ENCODE measurements at regions not wholly inside any gene's neighbourhood (a gene's known extent, or its start where the extent isn't known, plus 50 kb on each side); places are given as distances from the start of the nearest gene placed in this dataset.
"Not testable (repeated sequence)": the region's sequence is repeated elsewhere in the genome, so short reads cannot be mapped to it uniquely, and the experiment has no call there.

DNA sequence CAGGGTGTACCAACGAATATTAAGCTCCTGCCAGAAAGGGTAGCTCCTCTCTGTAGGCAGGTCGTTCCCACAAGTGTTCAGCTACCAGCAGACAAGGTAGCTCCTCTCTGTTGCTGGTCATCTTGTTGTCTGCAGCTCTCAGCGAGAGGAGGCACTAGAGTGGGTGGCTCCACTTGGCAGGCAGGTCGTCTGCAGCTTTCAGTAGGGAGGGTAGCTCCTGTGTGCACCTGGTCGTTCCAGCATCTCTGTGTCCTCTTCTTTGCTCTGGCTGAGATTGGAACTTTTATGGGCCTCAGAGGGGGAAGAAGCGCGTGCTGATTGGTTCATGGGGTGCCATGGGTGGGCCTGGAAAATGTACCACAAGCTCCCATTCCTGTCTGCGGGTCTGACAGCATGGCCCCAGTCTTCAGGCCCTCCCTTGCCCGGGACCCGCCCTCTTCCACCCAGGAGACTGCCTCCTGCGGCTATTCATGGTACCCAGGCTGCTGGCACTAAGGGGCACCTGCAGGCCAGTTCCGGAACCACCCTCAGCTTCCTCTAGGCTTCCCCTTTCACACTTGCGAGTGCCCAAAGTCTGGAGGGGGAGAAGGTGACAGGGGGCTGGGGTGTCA, 63.9 kb upstream of the CACNA2D1 start:
- Mint-ChIP-seq H3K4me1 (peaks cover 0 to 1% (median 0%) of the 10 kb centered on the region in 3 donors), H3K27ac (no peak overlapping the region), H3K36me3 (no peaks in the 10 kb centered on the region), H3K27me3 (no peaks in the 10 kb centered on the region), H3K4me3 (no peak overlapping the region), H3K9me3 (peaks cover 1 to 9% (median 3%) of the 10 kb centered on the region in 3 donors)

DNA sequence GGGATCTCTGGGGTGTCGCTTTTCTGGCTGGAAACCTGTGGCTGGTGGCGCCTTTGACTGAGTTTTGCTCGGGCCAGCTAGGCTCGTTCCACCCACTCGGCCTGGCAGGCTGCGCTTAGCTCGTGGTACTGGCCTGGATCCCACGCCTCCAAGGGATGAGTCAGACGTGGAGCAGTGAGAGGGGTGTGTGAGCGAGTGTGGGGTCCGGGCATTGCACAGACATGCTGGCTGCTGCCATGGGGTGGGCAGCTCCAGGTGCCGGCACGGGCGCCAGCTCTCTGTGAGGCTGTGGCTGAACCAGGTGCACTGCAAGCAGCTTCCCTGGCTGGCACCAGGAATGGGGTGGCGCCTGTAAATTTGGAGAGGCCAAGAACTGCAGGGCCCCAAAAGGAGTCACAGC, 63.1 kb upstream of the CACNA2D1 start:
- Mint-ChIP-seq H3K4me3 (no peak overlapping the region), H3K9me3 (peaks cover 3 to 13% (median 4%) of the 10 kb centered on the region in 3 donors)

DNA sequence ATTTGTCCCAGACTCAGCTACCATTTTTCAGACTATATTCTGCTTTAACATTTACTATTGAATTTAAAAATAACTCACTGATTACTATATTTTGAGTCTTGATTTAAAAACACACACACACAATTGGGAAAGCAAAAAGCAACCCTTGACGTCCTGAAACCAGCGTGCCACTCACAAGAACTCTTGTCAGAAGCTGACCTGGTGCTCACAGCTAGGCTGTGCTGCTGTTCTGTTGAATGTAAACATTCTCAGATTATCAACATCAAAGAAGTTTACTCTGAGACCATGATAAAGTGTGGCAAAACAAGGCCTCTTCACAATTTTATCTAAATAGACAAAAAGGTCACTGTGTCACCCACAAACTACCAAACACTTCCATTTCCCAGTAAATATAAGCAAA, 62.6 kb upstream of the CACNA2D1 start:
- Mint-ChIP-seq H3K27ac (no peak overlapping the region), H3K27me3 (no peaks in the 10 kb centered on the region), H3K36me3 (no peaks in the 10 kb centered on the region), H3K4me1 (peaks cover 0 to 1% (median 0%) of the 10 kb centered on the region in 3 donors), H3K4me3 (no peak overlapping the region), H3K9me3 (peaks cover 3 to 16% (median 4%) of the 10 kb centered on the region in 3 donors)

More for the DNA sequence above, 63.1 kb upstream of the CACNA2D1 start:
- H3K27ac Mint-ChIP-seq, result no peak overlapping the region
- H3K27me3 Mint-ChIP-seq, result no peaks in the 10 kb centered on the region
- no peaks in the 10 kb centered on the region for H3K36me3 Mint-ChIP-seq
- peaks cover 0 to 1% (median 0%) of the 10 kb centered on the region in 3 donors for H3K4me1 Mint-ChIP-seq

DNA sequence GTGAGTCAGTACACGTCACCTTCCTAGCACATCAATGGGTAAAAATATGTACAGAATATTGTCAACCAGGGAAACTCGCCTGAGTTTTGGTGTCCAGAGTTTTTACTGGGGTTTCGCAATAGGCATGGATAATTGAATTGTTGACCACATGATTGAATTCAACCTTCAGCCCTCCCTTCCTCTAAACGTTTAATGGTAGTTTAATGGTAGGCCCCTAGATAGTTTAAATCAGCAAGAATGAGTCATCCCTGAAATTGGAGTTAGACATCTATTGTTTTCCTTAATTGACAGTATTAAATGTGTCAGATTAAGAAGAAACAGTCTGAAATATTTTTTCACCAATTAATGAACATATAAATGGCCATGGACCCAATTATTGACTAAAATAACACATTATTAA, 57.8 kb upstream of the CACNA2D1 start:
- no peak overlapping the region for H3K27ac Mint-ChIP-seq
- H3K9me3 Mint-ChIP-seq, result peaks cover 0 to 20% (median 4%) of the 10 kb centered on the region in 3 donors
- H3K4me1 Mint-ChIP-seq, result no peaks in the 10 kb centered on the region
- H3K27me3 Mint-ChIP-seq, result no peaks in the 10 kb centered on the region
- H3K4me3 Mint-ChIP-seq, result no peak overlapping the region
- H3K36me3 Mint-ChIP-seq, result no peaks in the 10 kb centered on the region

DNA sequence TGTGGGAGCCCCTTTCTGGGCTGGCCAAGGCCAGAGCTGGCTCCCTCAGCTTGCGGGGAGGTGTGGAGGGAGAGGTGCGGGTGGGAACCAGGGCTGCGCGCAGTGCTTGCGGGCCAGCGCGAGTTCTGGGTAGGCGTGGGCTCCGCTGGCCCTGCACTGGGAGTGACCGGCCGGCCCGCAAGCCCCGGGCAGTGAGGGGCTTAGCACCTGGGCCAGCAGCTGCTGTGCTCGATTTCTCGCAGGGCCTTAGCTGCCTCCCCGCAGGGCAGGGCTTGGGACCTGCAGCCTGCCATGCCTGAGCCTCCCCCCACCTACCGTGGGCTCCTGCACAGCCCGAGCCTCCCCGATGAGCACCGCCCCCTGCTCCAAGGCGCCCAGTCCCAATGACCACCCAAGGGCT, 56.0 kb upstream of the CACNA2D1 start:
- not testable (repeated sequence) for H3K27ac Mint-ChIP-seq, H3K4me3 Mint-ChIP-seq, H3K27me3 Mint-ChIP-seq, H3K4me1 Mint-ChIP-seq, H3K36me3 Mint-ChIP-seq
- peaks cover 0 to 17% (median 3%) of the 10 kb centered on the region in 3 donors for H3K9me3 Mint-ChIP-seq

DNA sequence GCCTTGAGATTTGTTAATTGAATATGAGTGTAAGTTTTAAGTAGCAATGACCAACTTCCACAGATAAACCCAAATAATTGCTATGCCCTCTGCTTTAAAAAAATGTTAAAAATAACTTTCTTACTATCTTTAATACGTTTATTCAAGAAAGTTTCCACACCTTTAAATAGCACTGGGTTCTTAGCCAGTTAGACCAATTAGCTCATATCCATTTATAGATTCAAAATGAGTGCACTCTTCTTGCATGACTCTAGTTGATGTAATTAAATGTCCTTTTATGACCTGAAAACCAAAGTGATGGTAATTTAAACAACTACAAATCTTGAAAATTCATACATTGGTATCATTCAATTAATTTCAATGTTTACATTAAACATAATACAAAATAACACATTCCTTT, 50.8 kb upstream of the CACNA2D1 start:
- Mint-ChIP-seq H3K9me3 (peaks cover 0 to 2% (median 0%) of the 10 kb centered on the region in 3 donors), H3K27me3 (no peaks in the 10 kb centered on the region), H3K4me1 (peaks cover 0 to 2% (median 0%) of the 10 kb centered on the region in 3 donors), H3K27ac (no peak overlapping the region), H3K36me3 (no peaks in the 10 kb centered on the region), H3K4me3 (no peak overlapping the region)

Data from IgD-negative memory B cell (primary cell).